GM21737 (cell line): ENCODE measurements at regions not wholly inside any gene's neighbourhood (a gene's known extent, or its start where the extent isn't known, plus 50 kb on each side); places are given as distances from the start of the nearest gene placed in this dataset.

Experiments used
- ATAC-seq: cut with Tn5 transposase; IDR thresholded peaks from one replicate; pipeline ENCODE4 v1.9.1; 2021; ENCODE audit warnings: mild to moderate bottlenecking, moderate library complexity; ENCODE audit not compliant: unreplicated experiment

DNA sequence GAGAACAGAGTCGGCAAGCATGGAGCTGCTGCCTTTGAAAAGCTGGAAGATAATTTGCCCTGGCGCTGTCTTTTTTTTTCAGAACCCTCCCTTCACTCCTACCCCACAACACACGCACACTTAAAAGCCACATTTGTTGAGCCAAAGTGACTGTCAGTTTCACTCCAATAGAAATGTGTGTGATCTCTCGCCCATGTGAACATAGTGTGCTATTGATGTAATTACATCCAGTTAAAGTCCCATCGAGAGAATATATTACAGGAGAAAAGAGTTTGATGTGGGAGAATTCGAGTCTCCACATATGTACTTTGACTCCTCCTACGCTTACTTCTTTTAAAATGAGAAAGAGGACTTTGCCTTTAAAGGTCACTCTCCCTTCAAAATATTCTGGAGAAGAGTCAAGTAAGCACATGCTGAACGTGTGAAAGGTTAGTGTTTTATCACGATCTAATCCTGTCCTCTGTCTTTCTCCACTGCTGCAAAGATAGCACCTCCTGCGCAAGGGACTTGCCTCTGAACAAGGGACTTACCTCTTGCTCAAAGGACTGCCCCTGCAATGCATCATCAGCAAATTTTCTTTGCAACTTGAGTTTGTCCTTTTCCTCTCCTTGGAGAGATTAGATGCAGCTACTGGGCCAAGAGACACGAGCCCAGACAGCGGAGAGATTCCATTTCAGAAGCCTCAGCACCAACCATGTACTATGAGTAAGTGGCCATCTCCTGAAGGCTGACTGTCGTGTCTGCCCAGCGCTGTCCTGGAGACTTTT, 613.9 kb downstream of the PTPRU start:
- no peak for ATAC-seq

DNA sequence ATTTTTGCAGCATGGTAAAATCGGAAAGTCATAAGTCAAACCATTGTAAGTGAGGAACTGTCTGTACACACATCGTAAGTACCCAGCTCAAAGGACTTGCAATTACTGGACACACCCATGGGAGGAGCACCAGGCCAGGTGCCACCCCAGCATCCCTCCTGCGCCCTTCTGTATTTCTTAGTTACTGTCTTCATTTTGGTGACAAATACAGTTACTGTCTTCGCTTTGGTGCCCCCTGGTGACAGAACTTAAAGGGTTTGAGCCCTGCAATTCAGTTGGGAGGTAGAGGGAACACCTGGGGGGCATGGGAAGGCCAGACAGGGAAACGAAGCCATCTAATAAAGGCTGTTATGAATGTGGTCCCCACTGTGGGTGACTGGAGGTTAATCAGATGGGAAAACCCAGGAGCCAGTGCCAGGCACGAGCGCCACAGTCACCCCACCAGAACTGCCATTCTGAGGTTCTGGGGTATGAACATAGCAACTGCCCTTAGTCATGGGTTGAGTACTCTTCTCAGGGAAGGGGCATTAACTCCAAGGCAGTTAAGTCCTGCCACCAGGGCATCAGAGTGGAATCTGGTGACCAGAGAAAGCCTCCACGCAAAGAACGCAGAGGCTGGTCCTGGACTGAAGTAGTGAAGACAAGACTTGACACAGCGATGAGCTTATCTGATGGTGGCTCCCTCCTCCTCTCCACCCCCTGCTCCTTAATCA, 612.9 kb downstream of the PTPRU start:
- no peak for ATAC-seq

DNA sequence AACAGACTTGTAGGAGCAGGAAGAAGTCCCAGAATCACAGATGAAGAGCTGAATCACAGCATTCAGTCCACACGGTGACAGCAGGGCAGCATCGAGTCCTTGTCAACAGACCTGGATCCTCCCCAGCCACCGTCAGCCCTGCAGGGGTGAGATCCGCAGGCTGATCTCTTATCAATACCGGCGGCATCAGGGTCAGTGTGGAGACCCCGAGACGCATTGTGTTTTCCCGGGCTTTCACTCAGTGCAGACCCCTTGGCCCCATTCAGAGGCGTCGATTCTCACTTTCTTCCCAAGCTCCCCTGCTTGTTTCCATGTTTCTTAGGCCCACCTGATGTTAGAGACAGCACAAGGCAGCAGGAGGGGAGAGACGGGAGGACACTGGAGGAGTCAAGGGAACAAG, 609.6 kb downstream of the PTPRU start:
- ATAC-seq: no peak

DNA sequence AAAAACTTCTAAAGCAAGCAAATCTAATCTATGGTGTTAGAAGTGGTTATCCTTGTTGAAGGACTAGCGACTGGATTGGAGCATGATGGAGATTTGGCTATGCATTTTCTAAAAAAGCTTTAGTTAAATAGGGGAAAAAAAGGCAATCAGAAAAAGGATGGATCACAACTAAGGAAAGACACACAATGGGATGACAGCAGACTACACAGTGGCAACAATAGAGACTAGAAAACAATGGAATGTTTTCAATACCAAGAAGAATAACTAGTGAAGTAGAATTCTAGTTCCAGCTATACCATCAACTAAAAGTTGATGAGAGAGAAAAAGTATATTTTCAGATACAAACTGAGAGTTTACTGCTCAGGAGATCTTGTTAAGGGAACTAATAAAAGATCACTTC, 605.8 kb downstream of the PTPRU start:
- ATAC-seq: no peak

DNA sequence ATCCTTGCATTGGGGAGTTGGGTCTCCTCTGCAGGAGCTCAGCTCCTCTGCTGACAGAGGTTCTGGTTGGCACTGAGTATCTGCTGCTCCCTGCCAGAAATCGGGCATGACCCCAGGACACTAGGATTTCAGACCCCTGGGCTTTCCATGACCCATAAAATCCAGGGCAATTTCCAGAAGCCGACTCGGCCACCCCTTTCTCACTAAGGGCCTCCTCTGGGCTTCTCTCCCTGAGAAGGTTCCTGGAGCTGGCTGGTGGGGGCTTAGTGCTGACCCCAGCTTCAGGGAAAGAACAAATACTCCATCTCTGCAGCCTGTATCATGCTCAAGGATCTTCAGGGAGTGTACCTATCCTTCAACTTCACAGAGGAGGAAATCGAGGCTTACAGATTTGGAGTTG, 603.4 kb downstream of the PTPRU start:
- no peak for ATAC-seq

DNA sequence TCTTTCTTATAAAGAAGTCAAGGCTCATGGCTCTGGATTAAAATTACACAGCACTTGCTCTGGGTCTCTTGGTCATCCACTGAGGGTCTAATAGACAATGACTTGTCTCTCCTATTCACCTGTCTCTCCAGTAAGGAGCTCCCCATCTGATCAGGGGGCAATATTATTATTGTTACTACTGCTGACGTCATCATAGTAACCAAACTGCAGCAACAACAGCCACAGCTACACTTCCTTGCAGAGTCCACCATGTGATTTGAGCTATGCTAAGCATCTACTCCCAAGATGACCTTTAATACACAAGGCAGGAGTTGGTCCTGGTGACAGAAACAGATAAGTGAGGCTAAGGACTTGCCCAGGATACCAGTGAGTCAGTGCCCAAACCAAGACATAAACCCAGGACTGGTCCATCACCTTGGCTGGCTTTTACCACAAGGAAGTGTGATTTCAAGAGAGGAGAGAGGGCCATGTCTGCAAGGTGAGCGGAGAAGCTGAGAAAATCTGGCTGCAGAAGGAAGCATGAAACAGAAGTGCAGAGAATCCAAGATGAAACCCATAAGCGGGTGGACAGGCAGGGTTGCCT, 602.5 kb downstream of the PTPRU start:
- ATAC-seq: no peak

- no peak for ATAC-seq
These were observed 600.6 kb downstream of the PTPRU start for GRCh38 chr1:29836651-29837646.

GRCh38 chr1:29835874-29836273, 599.6 kb downstream of the PTPRU start:
- ATAC-seq: no peak

- ATAC-seq: no peak
These were observed 599.1 kb downstream of the PTPRU start for GRCh38 chr1:29835406-29835805.

GRCh38 chr1:29833581-29833980, 597.3 kb downstream of the PTPRU start:
- no peak for ATAC-seq

GRCh38 chr1:29832936-29833335, 596.6 kb downstream of the PTPRU start:
- ATAC-seq: no peak

DNA sequence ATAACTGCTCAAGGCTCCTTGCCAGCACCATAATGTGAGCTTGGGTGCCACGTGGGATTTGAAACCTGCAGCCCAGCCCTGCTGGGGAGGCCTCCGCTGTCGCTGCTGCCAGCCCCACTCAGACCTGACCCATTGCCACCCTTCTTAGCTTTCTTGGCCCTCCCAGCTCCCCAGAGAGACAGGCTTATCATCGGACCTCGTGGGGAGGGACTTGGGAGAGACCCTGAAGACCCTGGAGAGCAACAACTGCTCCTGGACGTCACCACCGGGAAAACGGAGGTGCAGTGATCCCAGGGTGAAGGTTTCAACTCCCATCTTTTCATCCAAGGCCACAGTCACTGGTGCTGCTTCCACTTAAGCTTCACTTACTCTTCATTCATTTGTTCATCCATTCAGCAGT, 596.1 kb downstream of the PTPRU start:
- ATAC-seq: no peak

GRCh38 chr1:29831500-29832117, 595.3 kb downstream of the PTPRU start:
- no peak for ATAC-seq

DNA sequence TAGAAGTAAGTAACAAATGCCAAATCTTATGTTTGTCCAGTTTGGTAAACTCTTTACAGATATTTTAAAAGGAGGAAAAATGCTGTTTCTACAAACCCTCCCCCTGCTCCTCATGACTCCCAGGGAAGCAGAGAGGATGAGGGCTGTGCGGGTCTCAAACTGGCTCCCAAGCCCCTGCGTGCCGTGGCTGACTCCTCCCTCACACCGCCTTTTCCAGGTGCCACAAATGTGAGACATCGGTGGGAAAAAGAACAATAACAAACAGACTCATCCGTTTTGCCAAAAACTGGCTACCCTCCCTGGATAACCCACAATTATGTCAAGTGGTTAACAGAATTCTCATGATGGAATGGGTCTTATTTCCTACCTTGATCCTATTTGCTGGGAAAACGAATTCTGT, 594.6 kb downstream of the PTPRU start:
- ATAC-seq: no peak

DNA sequence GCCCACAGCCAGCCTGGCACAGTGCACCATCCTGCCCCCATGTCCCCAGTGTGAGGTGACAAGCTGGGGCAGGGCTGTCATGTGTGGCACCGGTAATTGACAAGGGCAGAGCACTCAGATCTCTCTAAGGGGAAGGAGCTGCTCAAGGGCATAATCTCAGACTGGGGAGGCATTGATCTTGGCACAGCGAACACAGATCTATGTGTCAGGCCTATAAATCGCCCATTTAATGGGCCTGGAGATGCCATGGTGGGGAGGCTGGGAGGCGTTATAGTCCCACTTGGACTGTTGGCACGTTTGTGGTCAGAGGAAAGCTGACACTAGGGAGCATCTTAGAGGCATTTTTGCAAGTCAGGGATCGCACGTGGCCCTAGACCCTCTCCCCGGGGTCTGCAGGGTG, 594.1 kb downstream of the PTPRU start:
- ATAC-seq: no peak

GRCh38 chr1:29829448-29830344, 593.4 kb downstream of the PTPRU start:
- no peak for ATAC-seq

DNA sequence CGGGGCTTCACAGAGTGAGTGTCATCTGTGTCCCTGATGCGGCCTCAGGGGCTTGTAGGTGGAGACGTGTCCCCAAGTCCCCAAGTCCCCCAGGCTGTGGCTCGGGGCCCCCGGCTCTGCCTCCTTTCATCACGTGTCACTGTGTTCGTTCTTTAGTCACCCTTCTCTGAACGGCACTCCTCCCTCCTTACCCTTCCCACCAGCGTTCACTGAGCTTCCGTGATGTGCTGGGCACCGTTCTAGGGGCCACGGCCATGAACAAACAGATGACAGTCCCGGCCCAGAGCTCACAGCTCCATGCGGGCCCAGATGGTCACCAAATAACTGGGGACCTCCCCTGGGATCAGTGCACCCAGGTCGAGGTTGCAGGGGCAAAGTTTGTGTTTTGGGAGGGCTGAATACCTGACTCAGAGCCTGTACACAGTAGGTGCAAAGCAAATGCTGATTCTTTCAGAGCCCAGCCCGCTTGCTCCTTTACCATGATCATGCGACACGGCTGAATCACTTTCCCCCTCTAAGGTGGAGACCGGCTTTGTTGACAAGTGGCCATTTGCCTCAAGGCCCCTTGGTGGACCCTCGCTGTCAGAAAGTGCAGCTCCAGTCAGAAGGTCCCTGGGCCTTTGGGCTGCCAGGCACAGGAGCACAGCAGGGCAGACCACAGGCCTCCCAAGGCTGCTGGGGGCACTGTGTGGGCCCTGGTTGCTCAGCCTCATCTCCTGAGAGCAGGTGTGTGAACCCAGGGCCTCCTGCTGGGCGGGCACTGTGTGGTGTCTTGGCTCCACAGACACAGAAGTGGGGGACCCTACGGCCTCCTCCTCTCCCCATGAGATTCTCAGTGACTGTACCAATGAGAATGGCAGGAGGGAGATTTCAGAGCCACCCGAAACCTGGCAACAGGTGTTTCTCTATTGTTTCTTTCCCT, 592.5 kb downstream of the PTPRU start:
- no peak for ATAC-seq

DNA sequence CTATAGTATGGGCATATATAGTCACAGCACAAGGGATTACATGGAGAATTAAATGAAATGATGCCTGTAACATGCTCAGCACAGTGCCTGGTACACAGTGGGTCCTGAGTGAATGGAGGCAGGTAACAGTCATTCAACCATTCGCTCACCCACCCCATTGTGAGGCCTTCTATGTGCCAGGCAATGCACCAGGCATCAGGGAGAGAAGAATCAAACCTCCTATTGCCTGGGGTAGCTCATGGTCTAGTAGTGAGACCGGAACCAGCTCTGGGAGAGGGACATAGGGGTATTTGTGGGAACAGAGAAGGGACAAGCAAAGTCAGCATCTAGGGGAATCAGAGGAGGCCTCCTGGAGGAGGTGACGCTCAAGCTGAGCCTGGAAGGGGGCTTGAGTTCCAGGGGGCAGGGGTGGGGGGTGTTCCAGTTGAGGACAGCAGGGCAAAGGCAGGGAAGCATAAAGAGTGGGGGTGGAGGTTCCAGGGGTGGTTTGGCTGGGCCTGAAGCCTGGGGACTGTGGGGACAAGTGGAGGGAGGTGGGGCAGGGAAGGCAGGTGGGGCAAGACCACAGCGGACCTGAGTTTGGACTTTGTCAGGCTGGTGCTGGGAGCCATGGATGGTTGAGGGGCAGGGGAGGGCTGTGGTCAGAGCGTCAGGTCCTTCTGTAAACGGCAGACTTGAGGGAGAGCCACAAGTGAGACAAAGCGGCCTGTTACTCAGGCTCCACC, 591.6 kb downstream of the PTPRU start:
- no peak for ATAC-seq
